Stimulated activated CD8-positive, alpha-beta memory T cell treated with anti-CD3 and anti-CD28 coated beads, Interleukin-15, amount 100 ng/mL, for 4 hours (primary cell): ENCODE measurements at regions not wholly inside any gene's neighbourhood (a gene's known extent, or its start where the extent isn't known, plus 50 kb on each side); places are given as distances from the start of the nearest gene placed in this dataset.
"Not testable (repeated sequence)": the region's sequence is repeated elsewhere in the genome, so short reads cannot be mapped to it uniquely, and the experiment has no call there.

Experiments
- DNase-seq, 2 donors: peaks; one replicate each; pipeline ENCODE4 v3.0.0-alpha.2; 2020; ENCODE audit warnings: low read depth in 2 of 2

DNA sequence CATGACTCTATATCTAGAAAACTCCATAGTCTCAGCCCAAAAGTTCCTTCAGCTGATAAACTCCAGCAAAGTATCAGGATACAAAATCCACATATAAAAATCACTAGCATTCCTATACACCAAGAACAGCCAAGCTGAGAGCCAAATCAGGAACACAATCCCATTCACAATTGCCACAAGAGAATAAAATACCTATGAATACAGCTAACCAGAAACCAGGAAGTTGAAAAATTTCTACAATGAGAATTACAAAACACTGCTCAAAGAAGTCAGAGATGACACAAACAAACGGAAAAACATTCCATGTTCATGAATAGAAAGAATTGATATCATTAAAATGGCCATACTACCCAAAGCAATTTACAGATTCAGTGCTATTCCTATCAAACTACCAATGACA, 61.0 kb upstream of the PKN2 start:
- not testable (repeated sequence) for DNase-seq
